Heart right ventricle (tissue), 16 donors: ENCODE measurements at regions not wholly inside any gene's neighbourhood (a gene's known extent, or its start where the extent isn't known, plus 50 kb on each side); places are given as distances from the start of the nearest gene placed in this dataset.

ENCODE experiments used
- ATAC-seq, 8 donors: fragments of 200-7000 bp; cut with Tn5 transposase; one replicate each; pipeline ENCODE4 v1.9.1; 2020; ENCODE audit warnings: mild to moderate bottlenecking in 8 of 8, moderate library complexity in 8 of 8, moderate number of reproducible peaks in 1 of 8
- DNase-seq, 2 donors: peaks; one replicate each; pipeline ENCODE4 v3.0.0-alpha.2; 2020
- H3K27ac ChIP-seq, 10 donors: fragments of 200-600 bp; sonication (generic) in 2 of 10; one replicate each; pipeline versions ENCODE4 v1.5.0 to v1.8.0; 2020 to 2022; ENCODE audit warnings: mild to moderate bottlenecking in 3 of 10
- H3K27me3 ChIP-seq, 7 donors: fragments of 200-600 bp; one replicate each; pipeline ENCODE4 v1.8.0; 2021 to 2022; ENCODE audit warnings: mild to moderate bottlenecking in 2 of 7
- H3K36me3 ChIP-seq, 9 donors: fragments of 200-600 bp; sonication (generic) in 1 of 9; one replicate each; pipeline versions ENCODE4 v1.5.0 to v1.8.0; 2020 to 2022; ENCODE audit warnings: mild to moderate bottlenecking in 2 of 9
- H3K4me1 ChIP-seq, 9 donors: fragments of 200-600 bp; sonication (generic) in 1 of 9; one replicate each; pipeline versions ENCODE4 v1.5.0 to v1.8.0; 2020 to 2022; ENCODE audit warnings: mild to moderate bottlenecking in 4 of 9
- H3K4me3 ChIP-seq, 10 donors: fragments of 200-600 bp; sonication (generic) in 2 of 10; one replicate each; pipeline versions ENCODE4 v1.5.0 to v1.8.0; 2020 to 2022; ENCODE audit warnings: mild to moderate bottlenecking in 7 of 10, moderate library complexity in 2 of 10
- H3K9me3 ChIP-seq, 11 donors: fragments of 200-600 bp in 10 of 11; sonication (generic) in 2 of 11; one replicate each; pipeline versions ENCODE4 v1.5.0 to v1.8.0; 2013 to 2022; ENCODE audit warnings: mild to moderate bottlenecking in 2 of 11, control low read depth in 1 of 11, moderate library complexity in 1 of 11
- CTCF ChIP-seq, 9 donors: fragments of 200-600 bp; sonication (generic) in 2 of 9; IDR thresholded peaks; one replicate each; pipeline versions ENCODE4 v1.5.0 to v1.8.0; 2021 to 2022; ENCODE audit warnings: antibody characterized with exemption in 9 of 9, mild to moderate bottlenecking in 5 of 9, moderate library complexity in 1 of 9
- WGBS, 2 donors: extraction: QIAGEN DNeasy Blood & Tissue Kit; methylation state at CpG; one replicate each; pipeline ENCODE4 v1.1.7; 2013; ENCODE audit warnings: inconsistent platforms in 1 of 2; 5-methylcytosine and 5-hydroxymethylcytosine counted together
- intact Hi-C, 10 donors: fragments of 100-400 bp; cut with DNase I; formaldehyde crosslinking; loops; one replicate each; pipeline versions ENCODE4 v1.11.1 to v1.14.2; 2022
- donor health status: Arrhythmogenic right ventricular cardiomyopathy.
- donor health status: ischemic (EF 13 %, LVEDD 7.1; RV severe dilation, severe dysfunction).
- donor health status: healthy with polysubstance abuse.
- donor health status: DM: no; HTN: yes; CAD: no.
- donor health status: DM: no; HTN: no; CAD: no.
- donor health status: ischemic (EF 25% LVEDD 6.9; RV normal size, moderate dysfunction).
- donor health status: ischemic (EF 25% LVEDD 5.7; RV mildly dilated, moderate dysfunction).
- donor health status: healthy.
- donor health status: DM: yes; HTN: yes; CAD: no.
- donor health status: Ischemic cardiomyopathy.
- donor health status: ischemic (EF 35%, LVEDD 5.7; RV mildly dilated, moderate dysfunction).
- donor health status: nonischemic (EF 11% LVEDD 7.7; RV severe dilation, severe dysfunction).
- donor health status: DM: yes; HTN: yes; CAD: no.
- donor health status: PGD.
- donor health status: ischemic (EF 29% LVEDD 5.4; RV normal size, mild dysfunction).
- donor health status: nonischemic (EF 23%, LVEDD 6.1; RV moderate dilation, normal function).

GRCh38 chr6:79803917-79804316 lies 143.4 kb downstream of the ELOVL4 start:
- intact Hi-C loops: no loop called here
- no peak overlapping the region for H3K27ac ChIP-seq
- ATAC-seq: no peak
- no peak for TF ChIP-seq CTCF (IDR thresholded peaks at IDR 0.05)
- peaks cover 0 to 7% (median 0%) of the 10 kb centered on the region in 7 donors for H3K27me3 ChIP-seq
- H3K36me3 ChIP-seq: no peaks in the 10 kb centered on the region
- H3K4me1 ChIP-seq: no peaks in the 10 kb centered on the region
- peaks cover 0 to 3% (median 0%) of the 10 kb centered on the region in 11 donors for H3K9me3 ChIP-seq
- no peak overlapping the region for H3K4me3 ChIP-seq
- DNase-seq: no peak

GRCh38 chr6:79802657-79803300 lies 144.6 kb downstream of the ELOVL4 start:
- intact Hi-C loops: no loop called here
- WGBS, 2 donors: 55 to 87% methylated on average over 5 of the region's 5 CpGs
- ATAC-seq (no peak), DNase-seq (no peak)
- Histone ChIP-seq H3K9me3 (peaks cover 0 to 3% (median 0%) of the 10 kb centered on the region in 11 donors), H3K36me3 (no peaks in the 10 kb centered on the region), H3K4me1 (no peaks in the 10 kb centered on the region), H3K27ac (no peak overlapping the region), H3K27me3 (peaks cover 0 to 7% (median 0%) of the 10 kb centered on the region in 7 donors), H3K4me3 (no peak overlapping the region)
- TF ChIP-seq CTCF (IDR thresholded peaks at IDR 0.05): no peak

GRCh38 chr6:79801362-79801761 lies 146.0 kb downstream of the ELOVL4 start:
- H3K4me1 ChIP-seq: no peaks in the 10 kb centered on the region
- TF ChIP-seq CTCF (IDR thresholded peaks at IDR 0.05): no peak
- intact Hi-C loops: no loop called here
- H3K4me3 ChIP-seq: no peak overlapping the region
- no peaks in the 10 kb centered on the region for H3K9me3 ChIP-seq
- no peak for DNase-seq
- ATAC-seq: no peak
- H3K27ac ChIP-seq: no peak overlapping the region
- no peaks in the 10 kb centered on the region for H3K36me3 ChIP-seq
- peaks cover 0 to 7% (median 0%) of the 10 kb centered on the region in 7 donors for H3K27me3 ChIP-seq

GRCh38 chr6:79798841-79799240 lies 148.5 kb downstream of the ELOVL4 start:
- no peaks in the 10 kb centered on the region for H3K9me3 ChIP-seq
- TF ChIP-seq CTCF (IDR thresholded peaks at IDR 0.05): no peak

More at GRCh38 chr6:79798841-79799240, 148.5 kb downstream of the ELOVL4 start:
- no peak overlapping the region for H3K27ac ChIP-seq
- ATAC-seq (no peak), DNase-seq (no peak)
- 57 to 66% methylated on average over 2 of the region's 2 CpGs for WGBS, 2 donors
- no peaks in the 10 kb centered on the region for H3K36me3 ChIP-seq
- intact Hi-C loops: no loop called here
- H3K27me3 ChIP-seq: peaks cover 0 to 7% (median 0%) of the 10 kb centered on the region in 7 donors
- no peaks in the 10 kb centered on the region for H3K4me1 ChIP-seq
- H3K4me3 ChIP-seq: no peak overlapping the region
